ENCODE measurements at regions not wholly inside any gene's neighbourhood (a gene's known extent, or its start where the extent isn't known, plus 50 kb on each side); places are given as distances from the start of the nearest gene placed in this dataset.

DNA sequence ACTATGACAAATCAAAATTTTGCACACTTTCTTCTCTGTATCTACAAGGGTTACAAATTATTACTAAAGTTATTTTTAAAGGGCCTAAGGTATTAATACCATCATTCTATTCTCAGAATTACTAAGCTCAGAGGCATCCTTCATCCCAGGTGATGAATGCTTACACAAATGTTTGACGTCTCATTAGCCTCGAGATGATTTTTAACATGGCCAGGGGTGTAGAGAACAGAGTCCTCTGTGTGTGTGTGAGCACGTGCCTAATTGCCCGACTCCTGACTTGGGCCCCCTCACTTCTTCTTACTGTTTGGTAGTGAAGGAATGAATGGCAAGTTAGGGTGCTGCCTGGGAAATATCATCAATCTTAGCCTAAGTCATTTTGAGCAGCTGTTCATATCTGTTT lies 221.1 kb downstream of the ENC1 start (continued):
- TF ChIP-seq, protein P1, sequence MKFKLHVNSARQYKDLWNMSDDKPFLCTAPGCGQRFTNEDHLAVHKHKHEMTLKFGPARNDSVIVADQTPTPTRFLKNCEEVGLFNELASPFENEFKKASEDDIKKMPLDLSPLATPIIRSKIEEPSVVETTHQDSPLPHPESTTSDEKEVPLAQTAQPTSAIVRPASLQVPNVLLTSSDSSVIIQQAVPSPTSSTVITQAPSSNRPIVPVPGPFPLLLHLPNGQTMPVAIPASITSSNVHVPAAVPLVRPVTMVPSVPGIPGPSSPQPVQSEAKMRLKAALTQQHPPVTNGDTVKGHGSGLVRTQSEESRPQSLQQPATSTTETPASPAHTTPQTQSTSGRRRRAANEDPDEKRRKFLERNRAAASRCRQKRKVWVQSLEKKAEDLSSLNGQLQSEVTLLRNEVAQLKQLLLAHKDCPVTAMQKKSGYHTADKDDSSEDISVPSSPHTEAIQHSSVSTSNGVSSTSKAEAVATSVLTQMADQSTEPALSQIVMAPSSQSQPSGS (IDR thresholded peaks at IDR 0.05; ENCODE audit: low read length) = no peak
- TF ChIP-seq ATF3 (IDR thresholded peaks at IDR 0.05; ENCODE audit: insufficient read depth, low read depth, low read length) (no peak), CBX8 (IDR thresholded peaks at IDR 0.05; ENCODE audit: borderline replicate concordance, low read depth, low read length) (no peak), KDM5A (IDR thresholded peaks at IDR 0.05; ENCODE audit: low read length) (no peak), HDAC6 (IDR thresholded peaks at IDR 0.05; ENCODE audit: low read depth, low read length) (no peak)
